Islet precursor cell (in vitro differentiated cells): ENCODE measurements at regions not wholly inside any gene's neighbourhood (a gene's known extent, or its start where the extent isn't known, plus 50 kb on each side); places are given as distances from the start of the nearest gene placed in this dataset.

Experiments used
- DNase-seq: peaks from one replicate; pipeline ENCODE4 v3.0.0-alpha.2; 2018

DNA sequence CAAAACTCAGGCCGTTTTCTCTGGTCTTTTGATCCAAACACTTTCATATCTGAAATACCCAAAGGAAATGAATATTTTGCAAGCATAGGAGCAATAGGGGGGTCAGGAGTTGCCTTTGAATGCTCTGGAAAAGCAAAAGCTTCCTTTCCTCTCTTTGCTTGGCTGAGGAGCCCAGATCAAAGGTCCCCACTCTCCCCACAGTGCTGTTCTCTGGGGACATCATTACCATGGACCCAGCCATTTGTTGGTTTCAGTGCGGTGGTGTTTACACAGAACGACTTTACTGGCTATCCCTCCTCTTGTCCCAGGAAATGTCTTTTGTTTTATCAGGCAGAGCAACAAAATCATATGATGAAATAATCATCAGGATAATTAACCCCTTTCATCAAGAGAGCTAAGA lies 1089.1 kb downstream of the TBC1D22A start:
- no peak for DNase-seq

- peak; percentile 60 for DNase-seq
Measured at GRCh38 chr22:47850644-47851151, 1088.2 kb downstream of the TBC1D22A start.

DNA sequence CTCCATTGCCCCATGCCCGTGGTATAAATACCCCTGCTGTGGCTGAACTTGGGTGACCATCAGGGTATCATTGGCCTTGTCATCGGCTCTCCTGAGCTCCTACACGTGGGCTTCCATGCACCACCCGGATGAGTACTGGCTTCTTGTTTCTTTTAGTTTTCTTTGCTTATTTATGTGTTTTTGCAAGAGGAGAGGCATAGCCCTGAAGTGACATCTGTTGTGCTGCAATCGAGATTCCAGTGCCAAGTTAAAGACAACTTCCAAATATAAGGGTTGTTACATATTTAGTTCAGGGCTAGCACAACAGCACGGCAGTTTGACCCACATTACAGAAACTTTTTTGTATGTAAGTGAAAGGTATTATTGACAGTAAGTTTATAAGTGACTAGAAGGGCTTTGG lies 1087.1 kb downstream of the TBC1D22A start:
- no peak for DNase-seq

DNA sequence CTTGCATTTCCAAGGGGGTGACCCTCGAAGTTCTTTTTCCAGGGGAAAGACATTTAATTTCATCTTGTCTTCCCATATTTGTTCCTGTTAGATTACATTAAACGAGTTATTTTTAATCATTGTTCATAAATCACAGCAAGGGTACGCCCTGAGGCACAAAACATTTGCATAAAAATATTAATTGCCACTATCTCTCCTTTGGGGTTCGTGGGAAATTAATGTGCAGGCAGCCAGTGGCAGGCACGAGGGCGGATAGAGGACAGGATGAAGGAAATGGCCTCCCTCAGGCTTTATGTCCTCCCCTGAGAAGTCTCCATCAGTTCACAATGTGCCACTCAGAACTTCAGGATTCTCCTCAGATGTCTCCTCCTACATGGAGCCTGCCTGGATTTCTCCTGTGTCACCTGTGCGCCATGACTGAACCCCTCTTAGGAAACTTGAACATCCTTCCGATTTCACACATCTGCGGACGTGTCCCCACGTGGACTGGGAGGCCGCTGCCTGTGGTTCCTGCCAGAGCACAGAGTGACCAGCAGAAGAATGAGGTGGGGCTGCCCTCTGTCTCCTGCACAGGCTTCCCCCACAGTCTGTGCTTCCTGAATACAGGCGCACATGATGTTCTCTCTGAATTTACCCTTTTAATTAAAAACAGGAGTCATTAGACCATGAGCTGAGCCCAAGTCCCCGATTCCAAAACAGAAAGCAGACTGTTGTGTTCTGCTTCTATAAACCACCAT lies 1085.9 kb downstream of the TBC1D22A start:
- DNase-seq: no peak

- DNase-seq: no peak
Measured at GRCh38 chr22:47847131-47847890, 1084.9 kb downstream of the TBC1D22A start.

GRCh38 chr22:47846206-47846605 lies 1083.8 kb downstream of the TBC1D22A start:
- DNase-seq: no peak

GRCh38 chr22:47842119-47842518 lies 1079.7 kb downstream of the TBC1D22A start:
- DNase-seq: no peak

GRCh38 chr22:47841156-47841555 lies 1078.7 kb downstream of the TBC1D22A start:
- peak; percentile 21 for DNase-seq

- no peak for DNase-seq
Measured at GRCh38 chr22:47839595-47840227, 1077.3 kb downstream of the TBC1D22A start.

DNA sequence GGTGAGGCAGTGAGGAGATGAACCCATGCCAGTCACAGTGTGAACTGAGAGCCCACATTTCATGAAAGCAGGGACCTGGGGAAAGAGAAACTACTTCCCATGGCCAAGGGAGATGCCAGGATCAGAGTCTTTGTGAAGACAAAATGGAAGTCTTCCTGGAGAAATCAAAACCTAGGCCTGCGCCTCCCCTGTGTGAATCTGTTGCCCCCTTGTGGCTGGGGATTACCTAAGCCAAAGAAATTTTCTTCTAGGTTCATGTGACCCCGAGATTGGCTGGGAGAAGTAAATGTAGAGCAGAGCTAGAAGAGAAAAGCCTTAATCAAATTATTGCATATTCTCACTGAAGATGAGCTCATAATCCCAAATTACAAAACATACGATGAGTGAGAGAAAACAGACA lies 1075.3 kb downstream of the TBC1D22A start:
- DNase-seq: no peak

DNA sequence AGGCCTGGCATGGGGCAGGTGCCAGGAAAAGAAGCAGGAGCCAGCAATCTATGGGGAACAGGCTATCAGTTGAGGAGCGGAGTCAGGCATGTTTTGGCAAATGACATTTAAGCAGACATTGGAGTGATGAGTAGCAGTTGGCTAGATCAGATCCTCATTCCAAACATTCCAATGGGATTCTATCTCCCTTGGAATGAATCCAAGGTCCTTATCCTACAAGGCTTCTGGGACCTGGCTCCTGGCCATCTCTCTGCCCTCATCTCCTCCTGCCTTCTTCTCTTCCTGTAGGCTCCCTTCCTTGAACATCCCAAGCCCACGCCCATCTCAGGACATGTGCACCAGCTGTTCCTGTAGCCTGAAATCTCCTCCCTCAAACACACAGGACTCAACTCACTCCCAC lies 1074.5 kb downstream of the TBC1D22A start:
- DNase-seq: no peak

- peak; percentile 61 for DNase-seq
Measured at GRCh38 chr22:47835726-47836125, 1073.3 kb downstream of the TBC1D22A start.

- no peak for DNase-seq
Measured at GRCh38 chr22:47826016-47826415, 1063.6 kb downstream of the TBC1D22A start.

- peak; percentile 26 for DNase-seq
Measured at GRCh38 chr22:47822422-47822821, 1060.0 kb downstream of the TBC1D22A start.

- DNase-seq: no peak
Measured at GRCh38 chr22:47818496-47818895, 1056.0 kb downstream of the TBC1D22A start.

- DNase-seq: no peak
Measured at GRCh38 chr22:47817380-47817779, 1054.9 kb downstream of the TBC1D22A start.

DNA sequence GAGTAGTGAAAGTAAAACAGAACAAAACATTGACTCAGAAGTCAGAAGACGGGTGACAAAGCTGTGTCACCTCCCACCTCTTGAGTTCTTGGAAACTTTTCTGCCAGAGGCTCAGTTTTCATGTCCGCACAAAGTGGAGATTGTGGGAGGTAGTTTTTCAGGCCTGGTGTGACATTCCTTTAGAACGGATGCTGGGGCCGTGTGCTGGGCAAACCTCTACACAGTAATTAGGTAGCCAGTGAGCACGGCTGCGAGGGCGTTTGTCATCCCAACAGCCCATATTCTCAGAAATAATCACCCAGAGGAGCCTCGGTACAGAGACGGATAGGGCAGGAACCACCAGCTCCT lies 1054.4 kb downstream of the TBC1D22A start:
- no peak for DNase-seq

DNA sequence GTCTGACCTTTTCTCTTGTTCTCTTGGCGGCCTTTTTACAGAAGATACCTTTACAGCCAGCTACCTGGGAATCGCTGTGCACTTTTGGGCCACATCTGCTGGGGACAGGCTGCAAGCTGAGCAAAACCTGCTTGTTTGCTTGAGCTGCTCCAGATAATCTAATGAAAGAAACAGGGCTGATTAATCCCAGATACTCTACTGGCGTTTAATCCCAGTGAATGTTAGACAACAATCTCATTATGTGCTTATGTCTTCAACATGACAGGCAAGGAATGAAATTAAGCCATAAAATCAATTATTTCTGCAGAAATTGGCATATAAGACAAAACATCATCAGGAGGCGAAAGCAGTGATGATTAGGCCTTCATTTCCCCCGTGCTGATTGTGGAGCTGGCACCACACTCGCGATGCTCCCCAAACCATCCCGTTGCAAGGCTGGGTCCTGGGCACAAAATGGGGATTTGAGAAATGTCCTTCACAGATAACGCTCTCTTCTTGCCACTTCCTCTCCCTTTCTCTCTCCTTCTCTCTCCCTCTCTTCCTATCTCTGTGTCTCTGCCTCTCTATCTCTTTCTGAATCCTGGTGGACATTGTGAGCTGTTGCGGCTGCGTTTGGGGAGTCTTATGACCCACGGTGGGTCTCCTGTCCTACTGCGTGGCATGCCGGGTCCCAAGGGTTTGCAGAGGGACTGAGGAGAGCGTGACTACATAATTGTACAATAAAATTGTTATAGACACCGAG lies 1053.8 kb downstream of the TBC1D22A start:
- no peak for DNase-seq

- DNase-seq: no peak
Measured at GRCh38 chr22:47814474-47814873, 1052.0 kb downstream of the TBC1D22A start.

- DNase-seq: peak; percentile 32
Measured at GRCh38 chr22:47813661-47814060, 1051.2 kb downstream of the TBC1D22A start.

DNA sequence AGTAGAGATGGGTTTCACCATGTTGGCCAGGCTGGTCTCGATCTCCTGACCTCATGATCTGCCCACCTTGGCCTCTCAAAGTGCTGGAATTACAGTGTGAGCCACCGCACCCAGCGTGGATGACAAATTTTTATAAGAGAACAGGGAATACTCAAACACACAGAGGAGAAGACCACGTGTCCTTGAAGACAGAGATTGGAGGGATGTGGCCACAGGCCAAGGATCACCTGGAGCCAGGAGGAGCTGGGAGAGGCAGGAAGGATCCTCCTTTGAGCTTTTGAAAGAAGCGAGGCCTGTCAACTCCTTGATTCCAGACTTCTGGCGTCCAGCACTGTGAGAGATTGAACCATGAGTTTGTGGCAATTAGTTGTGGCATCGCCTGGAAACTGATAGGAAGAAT lies 1049.5 kb downstream of the TBC1D22A start:
- DNase-seq: no peak

GRCh38 chr22:47810505-47811500 lies 1048.4 kb downstream of the TBC1D22A start:
- peak; percentile 37 for DNase-seq
